VCaP (cell line): ENCODE measurements at regions not wholly inside any gene's neighbourhood (a gene's known extent, or its start where the extent isn't known, plus 50 kb on each side); places are given as distances from the start of the nearest gene placed in this dataset.

ENCODE experiments used
- H3K27ac ChIP-seq: fragments of 450-650 bp; 2 replicates; pipeline ENCODE4 v1.5.1; 2017
- CTCF ChIP-seq: fragments of 450-650 bp; conservative IDR thresholded peaks from 2 replicates; pipeline ENCODE4 v1.5.1; 2017; ENCODE audit warnings: mild to moderate bottlenecking, moderate library complexity

- no peak for TF ChIP-seq CTCF
- peak overlapping the region; percentile 72 for H3K27ac ChIP-seq
Observed at GRCh38 chr1:96931136-96931535, 209.6 kb downstream of the PTBP2 start.

GRCh38 chr1:96934282-96934681, 212.7 kb downstream of the PTBP2 start:
- H3K27ac ChIP-seq: peak overlapping the region; percentile 72
- no peak for TF ChIP-seq CTCF

GRCh38 chr1:96944432-96945092, 223.0 kb downstream of the PTBP2 start:
- no peak overlapping the region for H3K27ac ChIP-seq
- TF ChIP-seq CTCF: no peak

GRCh38 chr1:96945509-96946084, 224.0 kb downstream of the PTBP2 start:
- no peak for TF ChIP-seq CTCF
- H3K27ac ChIP-seq: no peak overlapping the region

- no peak overlapping the region for H3K27ac ChIP-seq
- no peak for TF ChIP-seq CTCF
Observed at GRCh38 chr1:96955307-96956012, 233.9 kb downstream of the PTBP2 start.

GRCh38 chr1:96962216-96962615, 240.6 kb downstream of the PTBP2 start:
- H3K27ac ChIP-seq: peak overlapping the region; percentile 41
- no peak for TF ChIP-seq CTCF

- no peak for TF ChIP-seq CTCF
- H3K27ac ChIP-seq: peak overlapping the region; percentile 41
Observed at GRCh38 chr1:96962751-96963211, 241.2 kb downstream of the PTBP2 start.
